Progenitor cell of endocrine pancreas (in vitro differentiated cells): ENCODE measurements at regions not wholly inside any gene's neighbourhood (a gene's known extent, or its start where the extent isn't known, plus 50 kb on each side); places are given as distances from the start of the nearest gene placed in this dataset.

Experiments
- DNase-seq: peaks from one replicate; pipeline ENCODE4 v3.0.0; 2021; ENCODE audit warnings: low spot score; ENCODE audit not compliant: unreplicated experiment
- H3K27ac Mint-ChIP-seq: 2 replicates; pipeline ENCODE4 v1.8.0; 2021; ENCODE audit warnings: mild to moderate bottlenecking, moderate library complexity, mixed read lengths
- H3K27me3 Mint-ChIP-seq: 2 replicates; pipeline ENCODE4 v1.8.0; 2021; ENCODE audit warnings: mixed read lengths
- H3K36me3 Mint-ChIP-seq: 2 replicates; pipeline ENCODE4 v1.8.0; 2022; ENCODE audit warnings: mixed read lengths; ENCODE audit not compliant: insufficient read depth
- H3K4me1 Mint-ChIP-seq: 2 replicates; pipeline ENCODE4 v1.8.0; 2021; ENCODE audit warnings: low read depth, mixed read lengths
- H3K4me3 Mint-ChIP-seq: 2 replicates; pipeline ENCODE4 v1.8.0; 2021; ENCODE audit warnings: low read depth, mild to moderate bottlenecking, moderate library complexity, mixed read lengths
- H3K9me3 Mint-ChIP-seq: 2 replicates; pipeline ENCODE4 v1.8.0; 2021; ENCODE audit warnings: low read depth, mixed read lengths
- CTCF ChIP-seq: fragments of 200-600 bp; sonication (generic); IDR thresholded peaks from one replicate; pipeline ENCODE4 v1.5.0; 2021; ENCODE audit warnings: antibody characterized with exemption, mild to moderate bottlenecking; ENCODE audit not compliant: unreplicated experiment

GRCh38 chr6:90778417-90779203, 191.7 kb upstream of the MAP3K7 start:
- no peak for TF ChIP-seq CTCF
- peaks cover 8% of the 10 kb centered on the region for H3K27me3 Mint-ChIP-seq
- H3K36me3 Mint-ChIP-seq = no peaks in the 10 kb centered on the region
- H3K9me3 Mint-ChIP-seq = no peaks in the 10 kb centered on the region
- no peak overlapping the region for H3K4me3 Mint-ChIP-seq
- no peaks in the 10 kb centered on the region for H3K4me1 Mint-ChIP-seq
- DNase-seq = no peak
- no peak overlapping the region for H3K27ac Mint-ChIP-seq

- no peak overlapping the region for H3K4me3 Mint-ChIP-seq
- no peak for TF ChIP-seq CTCF
- no peaks in the 10 kb centered on the region for H3K9me3 Mint-ChIP-seq
- H3K27me3 Mint-ChIP-seq = peaks cover 4% of the 10 kb centered on the region
- no peak overlapping the region for H3K27ac Mint-ChIP-seq
- DNase-seq = no peak
- no peaks in the 10 kb centered on the region for H3K36me3 Mint-ChIP-seq
- no peaks in the 10 kb centered on the region for H3K4me1 Mint-ChIP-seq
Measured at GRCh38 chr6:90770778-90771177, 183.9 kb upstream of the MAP3K7 start.

GRCh38 chr6:90765895-90766294, 179.0 kb upstream of the MAP3K7 start:
- TF ChIP-seq CTCF = no peak
- Mint-ChIP-seq H3K4me1 (no peaks in the 10 kb centered on the region), H3K36me3 (no peaks in the 10 kb centered on the region), H3K4me3 (no peak overlapping the region), H3K9me3 (no peaks in the 10 kb centered on the region), H3K27me3 (peaks cover 7% of the 10 kb centered on the region), H3K27ac (no peak overlapping the region)
- DNase-seq = no peak

- H3K4me3 Mint-ChIP-seq = no peak overlapping the region
- no peak for TF ChIP-seq CTCF
- peaks cover 7% of the 10 kb centered on the region for H3K27me3 Mint-ChIP-seq
- no peak overlapping the region for H3K27ac Mint-ChIP-seq
- H3K36me3 Mint-ChIP-seq = no peaks in the 10 kb centered on the region
- no peaks in the 10 kb centered on the region for H3K4me1 Mint-ChIP-seq
- DNase-seq = no peak
- no peaks in the 10 kb centered on the region for H3K9me3 Mint-ChIP-seq
Measured at GRCh38 chr6:90765491-90765890, 178.6 kb upstream of the MAP3K7 start.

- H3K4me1 Mint-ChIP-seq = no peaks in the 10 kb centered on the region
- no peaks in the 10 kb centered on the region for H3K9me3 Mint-ChIP-seq
- no peak overlapping the region for H3K27ac Mint-ChIP-seq
- no peak for DNase-seq
- peaks cover 7% of the 10 kb centered on the region for H3K27me3 Mint-ChIP-seq
- TF ChIP-seq CTCF = no peak
- no peaks in the 10 kb centered on the region for H3K36me3 Mint-ChIP-seq
- no peak overlapping the region for H3K4me3 Mint-ChIP-seq
Measured at GRCh38 chr6:90764001-90764400, 177.1 kb upstream of the MAP3K7 start.
